H1 (cell line): ENCODE measurements at regions not wholly inside any gene's neighbourhood (a gene's known extent, or its start where the extent isn't known, plus 50 kb on each side); places are given as distances from the start of the nearest gene placed in this dataset.

Source experiments
- ASH2L ChIP-seq: fragments of 200-600, 300-600 bp; sonication (generic); IDR thresholded peaks from one replicate; pipeline ENCODE4 v1.7.1; 2017; ENCODE audit warnings: low read length
- HDAC2 ChIP-seq, 2 experiments: fragments of 300-600 bp in 1 of 2; sonication (generic) in 1 of 2; IDR thresholded peaks; 2 replicates each; pipeline ENCODE4 v1.6.1; 2011 to 2012; ENCODE audit warnings: low read depth in 2 of 2, low read length in 2 of 2, mild to moderate bottlenecking in 2 of 2, moderate library complexity in 2 of 2, borderline replicate concordance in 1 of 2, inconsistent platforms in 1 of 2
- NRF1 ChIP-seq: IDR thresholded peaks from 2 replicates; pipeline ENCODE4 v1.6.1; 2011; ENCODE audit warnings: mild to moderate bottlenecking, low read depth, low read length, improper control_type of control experiment
- RAD21 ChIP-seq, 2 experiments: IDR thresholded peaks in 1 of 2; conservative IDR thresholded peaks in 1 of 2; 2 replicates each; pipeline ENCODE4 v1.6.1; 2011; ENCODE audit warnings: low read depth in 2 of 2, low read length in 2 of 2, improper control_type of control experiment in 1 of 2, inconsistent platforms in 1 of 2, mild to moderate bottlenecking in 1 of 2, moderate library complexity in 1 of 2
- SIN3A ChIP-seq, 2 experiments: IDR thresholded peaks in 1 of 2; conservative IDR thresholded peaks in 1 of 2; 2 replicates each; pipeline ENCODE4 v1.6.1; 2011 to 2012; ENCODE audit warnings: low read length in 2 of 2, improper control_type of control experiment in 1 of 2, low read depth in 1 of 2, mild to moderate bottlenecking in 1 of 2
- SP1 ChIP-seq: IDR thresholded peaks from 2 replicates; pipeline ENCODE4 v1.6.1; 2011; ENCODE audit warnings: low read depth, low read length
- SP2 ChIP-seq: IDR thresholded peaks from 2 replicates; pipeline ENCODE4 v1.6.1; 2012; ENCODE audit warnings: mild to moderate bottlenecking, low read length, inconsistent platforms
- TEAD4 ChIP-seq: IDR thresholded peaks from 2 replicates; pipeline ENCODE4 v1.6.1; 2012; ENCODE audit warnings: low read depth, low read length, inconsistent platforms, mixed read lengths
- TF ChIP-seq, protein P1 (sequence below): fragments of 300-600 bp; sonication (generic); IDR thresholded peaks from 2 replicates; pipeline ENCODE4 v1.7.1; 2012; ENCODE audit warnings: low read length, moderate library complexity, mild to moderate bottlenecking, inconsistent platforms; ENCODE audit not compliant: insufficient replicate concordance
- TF ChIP-seq, protein P2 (sequence below): IDR thresholded peaks from 2 replicates; pipeline ENCODE4 v1.6.1; 2012; ENCODE audit warnings: inconsistent platforms

DNA sequence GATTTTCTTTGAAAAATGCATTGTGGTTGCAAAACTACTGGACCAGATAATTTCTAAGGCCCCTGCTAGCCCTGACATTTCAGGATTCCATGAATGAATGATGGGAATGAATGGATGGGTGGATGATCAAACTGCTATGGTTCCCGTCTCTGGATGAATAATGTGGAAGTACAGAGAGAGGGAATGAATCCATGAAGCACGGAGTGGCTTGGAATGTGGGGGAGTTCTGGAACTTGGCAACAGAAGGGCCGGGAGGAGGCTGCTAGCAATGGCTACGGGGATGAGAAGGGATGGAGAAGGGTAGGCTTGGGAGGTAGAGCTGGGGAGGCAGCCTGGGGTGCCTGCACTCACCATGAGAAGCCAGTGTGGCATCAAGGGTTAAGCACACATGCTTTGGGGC lies 84.8 kb downstream of the NCR2 start (continued):
- TF ChIP-seq, protein P1, sequence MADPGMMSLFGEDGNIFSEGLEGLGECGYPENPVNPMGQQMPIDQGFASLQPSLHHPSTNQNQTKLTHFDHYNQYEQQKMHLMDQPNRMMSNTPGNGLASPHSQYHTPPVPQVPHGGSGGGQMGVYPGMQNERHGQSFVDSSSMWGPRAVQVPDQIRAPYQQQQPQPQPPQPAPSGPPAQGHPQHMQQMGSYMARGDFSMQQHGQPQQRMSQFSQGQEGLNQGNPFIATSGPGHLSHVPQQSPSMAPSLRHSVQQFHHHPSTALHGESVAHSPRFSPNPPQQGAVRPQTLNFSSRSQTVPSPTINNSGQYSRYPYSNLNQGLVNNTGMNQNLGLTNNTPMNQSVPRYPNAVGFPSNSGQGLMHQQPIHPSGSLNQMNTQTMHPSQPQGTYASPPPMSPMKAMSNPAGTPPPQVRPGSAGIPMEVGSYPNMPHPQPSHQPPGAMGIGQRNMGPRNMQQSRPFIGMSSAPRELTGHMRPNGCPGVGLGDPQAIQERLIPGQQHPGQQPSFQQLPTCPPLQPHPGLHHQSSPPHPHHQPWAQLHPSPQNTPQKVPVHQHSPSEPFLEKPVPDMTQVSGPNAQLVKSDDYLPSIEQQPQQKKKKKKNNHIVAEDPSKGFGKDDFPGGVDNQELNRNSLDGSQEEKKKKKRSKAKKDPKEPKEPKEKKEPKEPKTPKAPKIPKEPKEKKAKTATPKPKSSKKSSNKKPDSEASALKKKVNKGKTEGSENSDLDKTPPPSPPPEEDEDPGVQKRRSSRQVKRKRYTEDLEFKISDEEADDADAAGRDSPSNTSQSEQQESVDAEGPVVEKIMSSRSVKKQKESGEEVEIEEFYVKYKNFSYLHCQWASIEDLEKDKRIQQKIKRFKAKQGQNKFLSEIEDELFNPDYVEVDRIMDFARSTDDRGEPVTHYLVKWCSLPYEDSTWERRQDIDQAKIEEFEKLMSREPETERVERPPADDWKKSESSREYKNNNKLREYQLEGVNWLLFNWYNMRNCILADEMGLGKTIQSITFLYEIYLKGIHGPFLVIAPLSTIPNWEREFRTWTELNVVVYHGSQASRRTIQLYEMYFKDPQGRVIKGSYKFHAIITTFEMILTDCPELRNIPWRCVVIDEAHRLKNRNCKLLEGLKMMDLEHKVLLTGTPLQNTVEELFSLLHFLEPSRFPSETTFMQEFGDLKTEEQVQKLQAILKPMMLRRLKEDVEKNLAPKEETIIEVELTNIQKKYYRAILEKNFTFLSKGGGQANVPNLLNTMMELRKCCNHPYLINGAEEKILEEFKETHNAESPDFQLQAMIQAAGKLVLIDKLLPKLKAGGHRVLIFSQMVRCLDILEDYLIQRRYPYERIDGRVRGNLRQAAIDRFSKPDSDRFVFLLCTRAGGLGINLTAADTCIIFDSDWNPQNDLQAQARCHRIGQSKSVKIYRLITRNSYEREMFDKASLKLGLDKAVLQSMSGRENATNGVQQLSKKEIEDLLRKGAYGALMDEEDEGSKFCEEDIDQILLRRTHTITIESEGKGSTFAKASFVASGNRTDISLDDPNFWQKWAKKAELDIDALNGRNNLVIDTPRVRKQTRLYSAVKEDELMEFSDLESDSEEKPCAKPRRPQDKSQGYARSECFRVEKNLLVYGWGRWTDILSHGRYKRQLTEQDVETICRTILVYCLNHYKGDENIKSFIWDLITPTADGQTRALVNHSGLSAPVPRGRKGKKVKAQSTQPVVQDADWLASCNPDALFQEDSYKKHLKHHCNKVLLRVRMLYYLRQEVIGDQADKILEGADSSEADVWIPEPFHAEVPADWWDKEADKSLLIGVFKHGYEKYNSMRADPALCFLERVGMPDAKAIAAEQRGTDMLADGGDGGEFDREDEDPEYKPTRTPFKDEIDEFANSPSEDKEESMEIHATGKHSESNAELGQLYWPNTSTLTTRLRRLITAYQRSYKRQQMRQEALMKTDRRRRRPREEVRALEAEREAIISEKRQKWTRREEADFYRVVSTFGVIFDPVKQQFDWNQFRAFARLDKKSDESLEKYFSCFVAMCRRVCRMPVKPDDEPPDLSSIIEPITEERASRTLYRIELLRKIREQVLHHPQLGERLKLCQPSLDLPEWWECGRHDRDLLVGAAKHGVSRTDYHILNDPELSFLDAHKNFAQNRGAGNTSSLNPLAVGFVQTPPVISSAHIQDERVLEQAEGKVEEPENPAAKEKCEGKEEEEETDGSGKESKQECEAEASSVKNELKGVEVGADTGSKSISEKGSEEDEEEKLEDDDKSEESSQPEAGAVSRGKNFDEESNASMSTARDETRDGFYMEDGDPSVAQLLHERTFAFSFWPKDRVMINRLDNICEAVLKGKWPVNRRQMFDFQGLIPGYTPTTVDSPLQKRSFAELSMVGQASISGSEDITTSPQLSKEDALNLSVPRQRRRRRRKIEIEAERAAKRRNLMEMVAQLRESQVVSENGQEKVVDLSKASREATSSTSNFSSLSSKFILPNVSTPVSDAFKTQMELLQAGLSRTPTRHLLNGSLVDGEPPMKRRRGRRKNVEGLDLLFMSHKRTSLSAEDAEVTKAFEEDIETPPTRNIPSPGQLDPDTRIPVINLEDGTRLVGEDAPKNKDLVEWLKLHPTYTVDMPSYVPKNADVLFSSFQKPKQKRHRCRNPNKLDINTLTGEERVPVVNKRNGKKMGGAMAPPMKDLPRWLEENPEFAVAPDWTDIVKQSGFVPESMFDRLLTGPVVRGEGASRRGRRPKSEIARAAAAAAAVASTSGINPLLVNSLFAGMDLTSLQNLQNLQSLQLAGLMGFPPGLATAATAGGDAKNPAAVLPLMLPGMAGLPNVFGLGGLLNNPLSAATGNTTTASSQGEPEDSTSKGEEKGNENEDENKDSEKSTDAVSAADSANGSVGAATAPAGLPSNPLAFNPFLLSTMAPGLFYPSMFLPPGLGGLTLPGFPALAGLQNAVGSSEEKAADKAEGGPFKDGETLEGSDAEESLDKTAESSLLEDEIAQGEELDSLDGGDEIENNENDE = no peak
- no peak for TF ChIP-seq SIN3A (conservative IDR thresholded peaks at IDR 0.05 in 1 of 2, IDR thresholded peaks at IDR 0.05 in 1 of 2; ENCODE audit: low read depth in 1 of 2, low read length in 2 of 2)
- TF ChIP-seq ASH2L = no peak
- no peak for TF ChIP-seq NRF1
- no peak for TF ChIP-seq HDAC2 (IDR thresholded peaks at IDR 0.05; ENCODE audit: borderline replicate concordance in 1 of 2, low read depth in 2 of 2, low read length in 2 of 2)
- TF ChIP-seq, protein P2, sequence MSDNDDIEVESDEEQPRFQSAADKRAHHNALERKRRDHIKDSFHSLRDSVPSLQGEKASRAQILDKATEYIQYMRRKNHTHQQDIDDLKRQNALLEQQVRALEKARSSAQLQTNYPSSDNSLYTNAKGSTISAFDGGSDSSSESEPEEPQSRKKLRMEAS = no peak
- no peak for TF ChIP-seq SP1
- TF ChIP-seq SP2 = no peak
- no peak for TF ChIP-seq TEAD4
- no peak for TF ChIP-seq RAD21 (IDR thresholded peaks at IDR 0.05 in 1 of 2, conservative IDR thresholded peaks at IDR 0.05 in 1 of 2; ENCODE audit: low read depth in 2 of 2, low read length in 2 of 2)
